ENCODE measurements at regions not wholly inside any gene's neighbourhood (a gene's known extent, or its start where the extent isn't known, plus 50 kb on each side); places are given as distances from the start of the nearest gene placed in this dataset.
"Not testable (repeated sequence)": the region's sequence is repeated elsewhere in the genome, so short reads cannot be mapped to it uniquely, and the experiment has no call there.

DNA sequence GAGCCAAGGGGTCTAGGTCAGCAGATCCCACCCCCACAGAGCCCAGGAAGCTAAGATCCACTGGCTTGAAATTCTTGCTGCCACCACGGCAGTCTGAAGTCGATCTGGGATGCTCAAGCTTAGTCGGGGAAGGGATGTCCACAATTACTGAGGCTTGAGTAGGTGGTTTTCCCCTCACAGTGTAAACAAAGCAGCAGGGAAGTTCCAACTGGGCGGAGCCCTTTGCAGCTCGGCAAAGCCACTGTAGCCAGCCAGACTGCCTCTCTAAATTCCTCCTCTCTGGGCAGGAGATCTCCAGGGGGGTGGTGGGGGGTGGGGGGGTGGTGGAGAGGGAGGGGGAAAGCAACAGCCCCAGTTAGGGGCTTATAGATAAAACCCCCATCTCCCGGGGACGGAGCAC lies 419.5 kb downstream of the NUP35 start:
- DNase-seq (ENCODE audit: low spot score in 2 of 2) = no peak
- TF ChIP-seq POLR2AphosphoS5 (IDR thresholded peaks at IDR 0.05) = no peak
- WGBS = 57% methylated on average over 7 of the region's 7 CpGs

DNA sequence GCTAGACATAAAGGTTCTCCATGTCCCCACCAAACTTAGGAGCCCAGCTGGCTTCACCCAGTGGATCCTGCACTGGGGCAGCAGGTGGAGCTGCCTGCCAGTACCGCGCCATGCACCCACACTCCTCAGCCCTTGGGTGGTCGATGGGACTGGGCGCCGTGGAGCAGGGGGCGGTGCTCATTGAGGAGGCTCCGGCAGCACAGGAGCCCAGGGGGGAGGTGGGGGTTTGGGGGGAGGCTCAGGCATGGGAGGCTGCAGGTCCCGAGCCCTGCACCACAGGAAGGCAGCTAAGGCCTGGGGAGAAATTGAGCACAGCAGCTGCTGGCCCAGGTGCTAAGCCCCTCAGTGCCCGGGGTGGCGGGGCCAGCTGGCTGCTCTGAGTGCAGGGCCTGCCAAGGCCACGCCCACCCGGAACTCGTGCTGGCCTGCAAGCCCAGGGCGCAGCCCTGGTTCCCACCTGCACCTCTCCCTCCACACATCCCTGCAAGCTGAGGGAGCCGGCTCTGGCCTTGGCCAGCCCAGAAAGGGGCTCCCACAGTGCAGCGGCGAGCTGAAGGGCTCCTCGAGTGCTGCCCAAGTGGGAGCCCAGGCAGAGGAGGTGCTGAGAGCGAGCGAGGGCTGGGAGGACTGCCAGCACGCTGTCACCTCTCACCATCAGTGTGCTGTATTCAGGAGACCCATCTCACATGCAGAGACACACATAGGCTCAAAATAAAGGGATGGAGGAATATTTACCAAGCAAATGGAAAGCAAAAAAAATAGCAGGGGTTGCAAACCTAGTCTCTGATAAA lies 422.5 kb downstream of the NUP35 start:
- not testable (repeated sequence) for DNase-seq (ENCODE audit: low spot score in 2 of 2); H3K9me3 ChIP-seq; H3K36me3 ChIP-seq; H3K4me1 ChIP-seq; H3K27ac ChIP-seq; H3K4me3 ChIP-seq; H3K27me3 ChIP-seq
- WGBS = 94% methylated on average over 8 of the region's 21 CpGs

More for the DNA sequence above, 419.5 kb downstream of the NUP35 start:
- no peak overlapping the region for H3K4me3 ChIP-seq
- H3K9me3 ChIP-seq = no peaks in the 10 kb centered on the region
- H3K4me1 ChIP-seq = no peaks in the 10 kb centered on the region
- H3K36me3 ChIP-seq = no peaks in the 10 kb centered on the region
- no peak overlapping the region for H3K27ac ChIP-seq
- no peaks in the 10 kb centered on the region for H3K27me3 ChIP-seq

DNA sequence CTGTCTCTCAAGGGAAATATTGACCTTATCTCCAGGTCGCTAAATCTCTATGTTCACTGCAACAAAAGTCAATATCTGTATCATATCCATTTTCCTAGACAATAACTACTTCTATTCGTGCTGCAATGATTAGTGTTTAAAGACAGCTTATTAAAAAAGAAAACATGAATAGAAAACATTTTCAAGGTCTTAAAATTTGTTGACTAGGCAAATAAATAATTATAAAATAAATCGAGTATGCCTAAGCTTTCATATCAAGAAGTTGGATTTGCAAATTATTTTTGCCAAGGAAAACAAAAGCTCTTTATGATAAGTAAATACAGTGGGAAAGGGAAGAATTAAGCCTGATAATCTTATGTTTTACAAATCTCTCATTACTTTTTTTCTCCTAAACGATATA lies 428.5 kb downstream of the NUP35 start:
- no peaks in the 10 kb centered on the region for H3K36me3 ChIP-seq
- 81% methylated on average over 4 of the region's 4 CpGs for WGBS
- no peaks in the 10 kb centered on the region for H3K9me3 ChIP-seq
- H3K27ac ChIP-seq = no peak overlapping the region
- TF ChIP-seq POLR2A (IDR thresholded peaks at IDR 0.05) = no peak
- no peak for TF ChIP-seq POLR2AphosphoS5 (IDR thresholded peaks at IDR 0.05)
- no peak for DNase-seq (ENCODE audit: low spot score in 2 of 2)
- no peaks in the 10 kb centered on the region for H3K4me1 ChIP-seq
- H3K27me3 ChIP-seq = no peaks in the 10 kb centered on the region
- H3K4me3 ChIP-seq = no peak overlapping the region

DNA sequence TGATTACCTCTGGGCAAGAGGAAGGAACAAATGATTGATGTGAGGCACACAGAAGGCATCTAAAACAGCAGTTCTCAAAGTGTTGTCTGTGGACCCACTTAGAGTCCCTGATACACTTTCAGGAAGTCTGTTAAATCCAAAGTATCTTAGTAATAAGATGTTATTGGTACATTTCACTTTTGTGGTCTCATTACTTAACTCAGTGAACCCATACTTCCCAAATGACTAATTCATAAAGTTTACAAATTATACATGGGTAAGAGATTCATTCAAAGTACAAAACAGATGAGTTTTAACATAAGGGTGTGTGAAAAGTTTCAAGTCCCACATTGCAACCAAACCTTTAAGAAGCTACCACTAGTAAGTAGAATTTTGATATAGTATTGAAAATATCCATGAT lies 440.5 kb downstream of the NUP35 start:
- H3K4me1 ChIP-seq = no peaks in the 10 kb centered on the region
- no peaks in the 10 kb centered on the region for H3K36me3 ChIP-seq
- no peak for DNase-seq (ENCODE audit: low spot score in 2 of 2)
- no peaks in the 10 kb centered on the region for H3K27me3 ChIP-seq
- H3K9me3 ChIP-seq = no peaks in the 10 kb centered on the region
- H3K4me3 ChIP-seq = no peak overlapping the region
- H3K27ac ChIP-seq = no peak overlapping the region
- TF ChIP-seq, protein P1, sequence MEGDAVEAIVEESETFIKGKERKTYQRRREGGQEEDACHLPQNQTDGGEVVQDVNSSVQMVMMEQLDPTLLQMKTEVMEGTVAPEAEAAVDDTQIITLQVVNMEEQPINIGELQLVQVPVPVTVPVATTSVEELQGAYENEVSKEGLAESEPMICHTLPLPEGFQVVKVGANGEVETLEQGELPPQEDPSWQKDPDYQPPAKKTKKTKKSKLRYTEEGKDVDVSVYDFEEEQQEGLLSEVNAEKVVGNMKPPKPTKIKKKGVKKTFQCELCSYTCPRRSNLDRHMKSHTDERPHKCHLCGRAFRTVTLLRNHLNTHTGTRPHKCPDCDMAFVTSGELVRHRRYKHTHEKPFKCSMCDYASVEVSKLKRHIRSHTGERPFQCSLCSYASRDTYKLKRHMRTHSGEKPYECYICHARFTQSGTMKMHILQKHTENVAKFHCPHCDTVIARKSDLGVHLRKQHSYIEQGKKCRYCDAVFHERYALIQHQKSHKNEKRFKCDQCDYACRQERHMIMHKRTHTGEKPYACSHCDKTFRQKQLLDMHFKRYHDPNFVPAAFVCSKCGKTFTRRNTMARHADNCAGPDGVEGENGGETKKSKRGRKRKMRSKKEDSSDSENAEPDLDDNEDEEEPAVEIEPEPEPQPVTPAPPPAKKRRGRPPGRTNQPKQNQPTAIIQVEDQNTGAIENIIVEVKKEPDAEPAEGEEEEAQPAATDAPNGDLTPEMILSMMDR (IDR thresholded peaks at IDR 0.05) = no peak
- no peak for TF ChIP-seq EP300 (IDR thresholded peaks at IDR 0.05)
- TF ChIP-seq POLR2A (IDR thresholded peaks at IDR 0.05) = no peak
- TF ChIP-seq POLR2AphosphoS5 (IDR thresholded peaks at IDR 0.05) = no peak

DNA sequence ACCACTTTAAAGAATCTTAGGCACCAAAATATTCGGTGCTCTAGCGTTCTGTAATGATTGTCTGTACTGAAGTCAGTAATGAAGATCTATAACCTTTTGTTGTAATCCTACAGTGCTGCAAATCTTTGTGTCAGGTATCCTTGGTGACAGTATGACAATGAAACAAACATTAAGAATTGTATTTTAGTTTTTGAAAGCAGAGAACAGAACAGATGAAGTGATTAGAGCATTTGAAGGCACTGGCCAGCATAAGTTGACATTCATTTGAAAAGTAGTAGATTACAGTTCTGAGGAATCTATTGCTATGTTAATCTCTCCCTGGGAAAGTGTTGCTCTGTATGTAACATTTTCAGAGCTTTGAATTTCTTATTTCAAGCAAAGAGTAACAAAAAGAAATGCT lies 451.2 kb downstream of the NUP35 start:
- Histone ChIP-seq H3K9me3 (peaks cover 3% of the 10 kb centered on the region), H3K4me1 (no peaks in the 10 kb centered on the region), H3K27ac (no peak overlapping the region), H3K27me3 (no peaks in the 10 kb centered on the region), H3K4me3 (no peak overlapping the region), H3K36me3 (no peaks in the 10 kb centered on the region)
- 81% methylated on average over 2 of the region's 2 CpGs for WGBS
- no peak for TF ChIP-seq POLR2AphosphoS5 (IDR thresholded peaks at IDR 0.05)
- TF ChIP-seq POLR2A (IDR thresholded peaks at IDR 0.05) = no peak
- TF ChIP-seq, protein P1 (IDR thresholded peaks at IDR 0.05) = no peak
- no peak for TF ChIP-seq EP300 (IDR thresholded peaks at IDR 0.05)
- no peak for DNase-seq (ENCODE audit: low spot score in 2 of 2)

DNA sequence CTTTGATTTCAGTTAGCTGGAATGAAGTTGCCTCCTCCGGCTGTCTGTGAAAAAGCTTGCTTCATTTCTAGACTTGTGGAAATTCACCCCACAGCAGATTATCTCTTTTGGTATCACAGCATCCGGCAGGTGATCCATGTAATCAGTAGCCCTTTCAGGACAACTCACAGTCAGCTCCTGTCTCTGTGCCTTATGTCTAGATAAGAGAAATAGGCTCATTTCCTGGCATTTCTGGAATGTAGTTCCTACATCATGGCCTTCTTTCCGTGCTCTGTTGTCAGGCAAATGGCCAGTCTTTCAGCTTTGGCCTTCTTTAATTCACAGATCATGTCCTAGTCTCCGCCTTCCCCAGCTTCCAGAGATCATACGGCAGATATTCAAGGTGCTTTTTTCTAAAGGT lies 455.4 kb downstream of the NUP35 start:
- no peak for TF ChIP-seq EP300 (IDR thresholded peaks at IDR 0.05)
- TF ChIP-seq, protein P1 (IDR thresholded peaks at IDR 0.05) = no peak
- no peak for TF ChIP-seq POLR2AphosphoS5 (IDR thresholded peaks at IDR 0.05)
- TF ChIP-seq POLR2A (IDR thresholded peaks at IDR 0.05) = no peak
- no peaks in the 10 kb centered on the region for H3K36me3 ChIP-seq
- H3K4me1 ChIP-seq = no peaks in the 10 kb centered on the region
- H3K27me3 ChIP-seq = no peaks in the 10 kb centered on the region
- H3K9me3 ChIP-seq = no peaks in the 10 kb centered on the region
- 67% methylated on average over 5 of the region's 5 CpGs for WGBS
- DNase-seq (ENCODE audit: low spot score in 2 of 2) = no peak
- H3K4me3 ChIP-seq = no peak overlapping the region
- no peak overlapping the region for H3K27ac ChIP-seq

DNA sequence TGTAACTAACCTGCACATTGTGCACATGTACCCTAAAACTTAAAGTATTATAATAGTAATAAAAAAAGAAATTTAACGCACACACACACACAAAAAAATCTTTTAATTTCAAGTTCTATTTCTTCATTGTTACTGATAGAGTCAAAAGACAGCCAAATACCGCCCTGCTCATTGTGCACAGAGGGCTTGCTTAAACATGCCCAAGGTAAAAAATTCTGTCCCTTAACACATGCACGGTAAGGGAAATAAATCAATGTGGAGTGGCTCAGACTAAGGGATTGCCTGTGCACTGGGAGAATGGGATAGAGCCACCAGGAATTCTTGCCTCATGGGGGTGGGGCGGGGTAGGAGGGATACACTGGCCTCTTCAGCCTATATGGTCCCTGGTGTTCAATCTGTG lies 468.0 kb downstream of the NUP35 start:
- no peak for DNase-seq (ENCODE audit: low spot score in 2 of 2)
- no peaks in the 10 kb centered on the region for H3K9me3 ChIP-seq
- no peak overlapping the region for H3K27ac ChIP-seq
- H3K36me3 ChIP-seq = no peaks in the 10 kb centered on the region
- TF ChIP-seq POLR2AphosphoS5 (IDR thresholded peaks at IDR 0.05) (no peak), EP300 (IDR thresholded peaks at IDR 0.05) (no peak), POLR2A (IDR thresholded peaks at IDR 0.05) (no peak)
- TF ChIP-seq, protein P1 (IDR thresholded peaks at IDR 0.05) = no peak
- no peak overlapping the region for H3K4me3 ChIP-seq
- no peaks in the 10 kb centered on the region for H3K4me1 ChIP-seq
- H3K27me3 ChIP-seq = no peaks in the 10 kb centered on the region
- 51% methylated on average over 4 of the region's 4 CpGs for WGBS

Measured in suprapubic skin (tissue), 4 donors.